HG03060 (cell line): ENCODE measurements at regions not wholly inside any gene's neighbourhood (a gene's known extent, or its start where the extent isn't known, plus 50 kb on each side); places are given as distances from the start of the nearest gene placed in this dataset.

Source experiments
- ATAC-seq: cut with Tn5 transposase; IDR thresholded peaks from one replicate; pipeline ENCODE4 v1.9.1; 2021; ENCODE audit warnings: low read depth, moderate number of reproducible peaks; ENCODE audit not compliant: unreplicated experiment

GRCh38 chr6:2476376-2476775 lies 231.0 kb upstream of the GMDS start:
- no peak for ATAC-seq

- no peak for ATAC-seq
These were observed 226.1 kb upstream of the GMDS start for GRCh38 chr6:2471472-2471871.

- ATAC-seq = no peak
These were observed 224.0 kb upstream of the GMDS start for GRCh38 chr6:2469428-2469827.

GRCh38 chr6:2468601-2468955 lies 223.2 kb upstream of the GMDS start:
- no peak for ATAC-seq

- ATAC-seq = no peak
These were observed 222.7 kb upstream of the GMDS start for GRCh38 chr6:2467929-2468600.

GRCh38 chr6:2465336-2465735 lies 219.9 kb upstream of the GMDS start:
- ATAC-seq = no peak

- ATAC-seq = no peak
These were observed 219.2 kb upstream of the GMDS start for GRCh38 chr6:2464641-2465040.

- no peak for ATAC-seq
These were observed 217.4 kb upstream of the GMDS start for GRCh38 chr6:2462831-2463230.

GRCh38 chr6:2460216-2460745 lies 214.9 kb upstream of the GMDS start:
- no peak for ATAC-seq

- ATAC-seq = no peak
These were observed 208.8 kb upstream of the GMDS start for GRCh38 chr6:2454180-2454579.

GRCh38 chr6:2450546-2450945 lies 205.1 kb upstream of the GMDS start:
- no peak for ATAC-seq

- no peak for ATAC-seq
These were observed 204.2 kb upstream of the GMDS start for GRCh38 chr6:2449572-2449940.

GRCh38 chr6:2448826-2449571 lies 203.6 kb upstream of the GMDS start:
- ATAC-seq = no peak

- no peak for ATAC-seq
These were observed 202.5 kb upstream of the GMDS start for GRCh38 chr6:2447931-2448330.

GRCh38 chr6:2447318-2447920 lies 202.0 kb upstream of the GMDS start:
- ATAC-seq = no peak

GRCh38 chr6:2441601-2442475 lies 196.4 kb upstream of the GMDS start:
- no peak for ATAC-seq

- no peak for ATAC-seq
These were observed 195.1 kb upstream of the GMDS start for GRCh38 chr6:2440516-2440915.

- ATAC-seq = no peak
These were observed 194.2 kb upstream of the GMDS start for GRCh38 chr6:2439632-2440031.

GRCh38 chr6:2439082-2439481 lies 193.7 kb upstream of the GMDS start:
- ATAC-seq = no peak

- no peak for ATAC-seq
These were observed 191.2 kb upstream of the GMDS start for GRCh38 chr6:2436410-2437154.
